KBM-7 (cell line): ENCODE measurements at regions not wholly inside any gene's neighbourhood (a gene's known extent, or its start where the extent isn't known, plus 50 kb on each side); places are given as distances from the start of the nearest gene placed in this dataset.
A peak's percentile ranks its signal among the peaks of the same experiment; 100 is the strongest.

ENCODE experiments used
- DNase-seq: peaks from one replicate; pipeline ENCODE4 v3.0.0-alpha.2; 2015
- in situ Hi-C: fragments of 300-500 bp; cut with MboI; formaldehyde crosslinking; loops from 2 replicates; pipeline ENCODE4 v1.14.3; 2020; ENCODE audit warnings: low sequenced_read_pairs, low pct_unique_long_range_greater_than_20kb, mixed read lengths

DNA sequence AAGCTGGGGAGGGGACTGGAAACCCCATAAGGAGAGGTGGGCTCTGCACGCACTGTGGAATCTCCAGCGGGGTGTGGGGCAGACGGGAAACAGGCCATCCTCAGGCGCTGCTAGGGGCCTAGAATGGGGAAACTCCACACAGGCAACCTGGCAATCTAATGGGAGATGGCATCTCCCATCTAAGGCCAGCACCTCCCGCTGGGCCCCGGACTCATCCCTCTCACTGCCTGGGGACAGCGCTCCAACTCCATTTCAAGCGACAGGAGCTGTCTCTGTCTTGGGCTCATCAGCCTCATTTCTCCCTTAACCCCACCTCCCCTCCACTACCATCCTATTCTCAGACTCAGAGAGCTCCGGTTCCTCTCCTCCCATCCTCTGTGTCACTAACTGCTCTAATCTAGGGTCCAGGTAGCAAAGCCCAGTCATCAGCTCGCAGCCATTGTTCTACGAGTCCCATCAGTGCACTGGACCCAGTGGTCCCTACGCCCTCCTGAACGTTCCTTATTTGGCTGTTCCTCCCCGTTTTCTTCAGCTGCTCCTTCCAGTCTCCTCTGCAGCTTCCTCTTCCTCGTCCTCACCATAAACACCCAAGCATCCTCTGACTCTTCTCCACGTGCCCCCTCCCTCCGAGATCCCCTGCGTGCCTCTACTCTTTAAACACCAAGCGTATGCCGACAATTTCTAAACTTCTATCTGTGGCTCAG, 93.4 kb upstream of the CASZ1 start:
- in situ Hi-C loops, result no loop called here
- DNase-seq, result no peak

DNA sequence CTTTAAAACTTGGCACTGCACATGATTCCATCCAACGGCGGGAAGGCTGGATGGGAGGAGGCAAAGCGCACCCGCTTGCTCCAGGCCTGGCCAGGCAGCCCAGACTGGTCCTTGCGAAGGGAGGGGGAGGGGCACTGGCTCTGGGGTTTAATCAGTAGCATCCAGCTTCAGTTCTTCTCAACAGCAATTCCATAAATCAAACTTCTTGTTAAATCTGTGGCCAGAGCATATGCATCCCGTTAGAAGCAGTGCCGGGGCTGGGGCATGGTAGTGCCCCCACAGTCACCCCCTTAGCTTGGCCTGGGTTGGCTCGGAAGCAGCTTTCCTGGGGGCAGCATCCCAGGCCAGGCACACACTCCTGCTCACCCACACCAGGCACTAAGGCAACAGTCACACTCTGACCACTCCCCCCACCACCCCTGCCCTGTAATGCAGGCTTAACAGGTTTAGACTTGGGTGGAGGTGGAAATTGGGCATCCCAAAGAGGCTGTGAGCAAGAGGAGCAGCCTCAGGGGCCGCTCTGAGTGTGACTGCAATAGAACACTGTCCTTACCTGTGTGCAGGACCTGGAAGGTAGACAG, 94.1 kb upstream of the CASZ1 start:
- DNase-seq, result no peak
- in situ Hi-C loops, result no loop called here

DNA sequence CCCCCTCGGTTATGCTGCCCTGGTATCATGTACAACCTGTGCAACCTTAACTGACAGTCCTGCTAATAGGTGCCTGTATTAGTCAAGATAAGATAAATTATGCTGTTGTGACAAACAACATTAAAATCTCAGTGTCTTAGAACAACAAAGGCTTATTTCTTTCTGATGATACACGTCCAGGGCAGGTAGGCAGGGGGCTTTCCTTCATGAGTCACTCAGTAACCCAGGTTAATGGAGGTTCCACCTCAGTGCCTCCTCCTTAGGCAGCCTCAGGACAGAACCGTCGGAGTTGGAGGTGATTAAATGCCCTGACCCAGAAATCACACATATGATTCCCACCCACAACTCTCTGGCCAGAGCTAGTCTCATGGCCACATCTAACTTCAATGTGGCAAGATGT, 94.6 kb upstream of the CASZ1 start:
- DNase-seq, result no peak
- in situ Hi-C loops, result no loop called here

DNA sequence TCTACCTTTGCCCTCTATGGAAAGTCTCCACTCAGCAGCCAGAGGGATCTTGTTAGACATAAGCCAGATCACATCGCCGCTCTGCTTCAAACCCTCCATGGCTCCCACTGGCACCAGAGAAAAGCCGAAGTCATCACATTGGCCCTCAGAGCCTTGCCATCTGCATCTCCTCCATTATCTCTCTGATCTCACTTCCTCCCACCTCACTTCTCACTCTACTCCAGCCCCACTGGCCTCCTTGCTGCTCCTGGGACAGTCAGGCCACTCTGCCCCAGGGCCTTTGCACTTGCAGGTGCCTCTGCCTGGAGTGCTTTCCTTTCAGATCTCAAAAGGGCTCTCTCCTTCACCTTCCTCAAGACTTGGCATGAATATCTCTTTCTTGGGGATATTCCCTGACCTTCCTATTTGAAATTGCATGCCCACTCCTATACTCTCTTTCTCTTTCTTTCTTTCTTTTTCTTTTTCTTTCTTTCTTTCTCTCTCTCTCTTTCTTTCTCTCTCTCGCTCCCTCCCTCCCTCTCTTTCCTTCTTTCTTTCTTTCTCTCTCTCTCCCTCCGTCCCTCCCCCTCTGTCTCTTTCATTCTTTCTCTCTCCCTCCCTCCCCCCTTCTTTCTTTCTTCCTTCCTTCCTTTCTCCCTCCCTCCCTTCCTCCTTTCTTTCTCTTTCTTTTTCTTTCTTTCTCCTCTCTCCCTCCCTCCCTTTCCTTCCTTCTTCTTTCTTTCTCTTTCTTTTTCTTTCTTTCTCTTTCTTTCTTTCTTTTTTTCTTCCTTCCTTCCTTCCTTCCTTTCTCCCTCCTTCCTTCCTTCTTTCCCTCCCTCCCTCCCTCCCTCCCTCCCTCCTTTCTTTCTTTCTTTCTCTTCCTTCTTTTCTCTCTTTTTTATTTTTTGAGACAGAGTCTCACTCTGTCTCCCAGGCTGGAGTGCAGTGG, 96.0 kb upstream of the CASZ1 start:
- no peak for DNase-seq
- in situ Hi-C loops, result no loop called here

DNA sequence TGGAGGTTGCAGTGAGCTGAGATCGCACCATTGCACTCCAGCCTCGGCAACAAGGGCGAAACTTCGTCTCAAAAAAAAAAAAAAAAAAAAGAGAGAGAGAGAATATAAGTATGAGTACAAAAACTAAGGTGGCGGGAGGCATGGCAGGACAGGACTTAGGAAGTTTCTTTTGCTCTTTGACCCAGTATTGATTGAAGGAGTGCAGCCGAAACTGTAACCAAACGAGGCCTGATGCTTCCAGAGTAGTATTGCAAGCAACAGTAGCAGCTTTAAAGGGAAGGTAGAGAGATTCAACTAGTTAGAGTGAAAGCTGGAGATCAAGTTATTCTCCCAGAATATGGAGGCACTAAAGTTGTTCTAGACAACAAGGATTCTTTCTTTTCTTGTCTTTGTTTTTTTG, 99.2 kb upstream of the CASZ1 start:
- no peak for DNase-seq
- in situ Hi-C loops, result no loop called here

DNA sequence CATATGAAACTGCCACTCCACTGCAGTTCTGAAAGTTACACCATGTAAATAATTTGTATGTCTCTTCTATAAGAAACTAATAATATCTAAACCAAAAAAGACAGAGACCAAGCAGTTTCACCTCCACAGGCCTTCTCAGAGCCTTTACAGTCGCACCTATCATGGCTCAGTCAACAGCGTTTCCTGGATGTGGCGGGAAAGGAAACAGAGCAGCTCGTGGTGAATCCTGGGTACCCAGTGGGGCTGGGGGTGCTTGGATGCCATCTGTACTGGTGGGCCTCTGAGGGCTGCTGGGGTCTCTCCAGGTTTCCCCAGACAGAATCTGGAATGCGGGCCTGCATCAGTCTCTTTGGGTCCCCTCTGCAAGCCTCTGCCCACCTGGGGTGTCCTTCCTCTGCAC, 100.2 kb upstream of the CASZ1 start:
- in situ Hi-C loops, result no loop called here
- no peak for DNase-seq

DNA sequence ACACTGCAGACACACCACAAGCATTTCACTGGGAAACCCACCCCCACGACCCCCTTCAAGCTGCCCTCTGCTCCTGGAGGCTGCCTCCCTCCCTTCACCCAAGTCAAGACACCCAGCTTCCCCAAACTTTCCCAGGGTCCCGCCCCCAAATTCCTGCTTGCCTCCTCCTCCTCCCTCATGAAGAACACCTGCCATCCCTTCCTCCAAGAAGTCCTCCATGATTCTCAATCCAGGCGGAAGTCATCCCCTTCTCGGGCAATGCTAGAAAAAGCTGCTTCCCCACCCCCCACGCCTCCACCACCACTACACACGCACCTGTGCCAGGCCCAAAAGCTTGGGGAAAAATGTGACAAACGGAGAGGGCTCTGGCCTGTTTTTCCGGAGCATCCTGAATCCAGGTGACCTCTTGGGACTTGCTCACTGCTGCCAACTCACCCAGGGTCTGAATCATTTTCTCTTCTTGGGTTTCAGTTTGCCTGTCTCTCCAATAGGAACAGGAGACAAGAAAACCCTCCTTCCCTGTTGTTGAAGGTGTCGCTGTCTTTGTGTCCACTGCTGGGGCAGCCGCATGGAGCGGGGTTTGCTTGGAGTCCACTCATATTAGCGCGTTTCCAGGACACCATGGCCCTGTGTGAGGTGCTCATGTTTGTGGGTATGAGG, 101.0 kb upstream of the CASZ1 start:
- in situ Hi-C loops, result no loop called here
- DNase-seq, result no peak

DNA sequence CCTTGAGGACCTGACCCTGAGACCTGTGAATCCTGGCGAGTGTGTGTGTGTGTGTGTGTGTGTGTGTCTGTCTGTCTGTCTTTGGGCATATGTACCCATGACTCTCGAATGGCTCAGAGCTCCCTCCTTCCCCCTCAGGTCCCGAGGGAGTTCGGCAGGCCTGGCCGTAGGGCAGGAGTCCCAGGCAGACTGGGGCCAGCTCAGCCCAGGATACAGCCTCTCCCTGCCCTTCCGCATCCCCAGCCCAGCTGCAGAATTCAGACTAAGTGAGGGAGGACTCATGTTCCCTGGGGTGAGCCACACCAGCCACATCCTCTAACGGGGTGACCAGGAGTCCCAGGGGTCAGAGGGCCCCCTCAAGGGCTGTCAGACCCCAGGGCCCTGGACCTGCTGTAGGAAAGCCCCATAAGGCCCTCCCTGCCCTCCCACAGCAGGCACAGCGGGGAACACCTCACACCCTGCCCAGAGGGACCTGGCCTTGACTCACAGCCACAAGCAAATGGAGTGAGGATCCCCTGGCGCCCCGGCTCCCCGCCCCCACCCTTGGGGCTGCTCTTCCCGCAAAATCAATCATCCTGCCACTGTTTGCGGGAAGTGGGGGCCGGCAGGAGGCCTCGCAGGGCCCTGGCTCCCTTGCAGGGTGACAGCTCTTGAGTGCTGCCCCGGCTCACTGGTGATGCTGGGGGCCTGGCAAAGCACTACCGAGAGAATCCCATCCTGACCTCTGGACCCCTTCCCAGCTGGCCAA, 101.7 kb upstream of the CASZ1 start:
- in situ Hi-C loops, result no loop called here
- DNase-seq, result no peak

DNA sequence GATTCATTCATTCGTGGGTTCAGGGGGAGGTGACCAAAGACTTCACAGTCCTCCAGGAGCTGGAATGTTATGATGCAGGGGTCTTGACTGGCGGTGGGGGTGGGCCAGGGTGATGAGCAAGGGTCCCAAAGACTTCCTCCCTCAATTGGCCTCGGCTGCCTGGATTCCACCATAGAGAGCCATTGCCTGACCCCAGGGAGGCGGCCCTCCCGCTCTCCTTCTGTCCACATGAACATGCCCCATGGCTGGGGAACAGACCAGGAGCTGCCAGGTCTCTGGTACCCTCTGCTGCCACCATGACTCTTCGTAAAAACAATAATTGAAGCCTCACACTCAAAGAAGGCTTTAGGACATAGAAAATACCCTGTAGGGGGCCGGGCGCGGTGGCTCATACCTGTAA, 102.5 kb upstream of the CASZ1 start:
- in situ Hi-C loops, result no loop called here

DNA sequence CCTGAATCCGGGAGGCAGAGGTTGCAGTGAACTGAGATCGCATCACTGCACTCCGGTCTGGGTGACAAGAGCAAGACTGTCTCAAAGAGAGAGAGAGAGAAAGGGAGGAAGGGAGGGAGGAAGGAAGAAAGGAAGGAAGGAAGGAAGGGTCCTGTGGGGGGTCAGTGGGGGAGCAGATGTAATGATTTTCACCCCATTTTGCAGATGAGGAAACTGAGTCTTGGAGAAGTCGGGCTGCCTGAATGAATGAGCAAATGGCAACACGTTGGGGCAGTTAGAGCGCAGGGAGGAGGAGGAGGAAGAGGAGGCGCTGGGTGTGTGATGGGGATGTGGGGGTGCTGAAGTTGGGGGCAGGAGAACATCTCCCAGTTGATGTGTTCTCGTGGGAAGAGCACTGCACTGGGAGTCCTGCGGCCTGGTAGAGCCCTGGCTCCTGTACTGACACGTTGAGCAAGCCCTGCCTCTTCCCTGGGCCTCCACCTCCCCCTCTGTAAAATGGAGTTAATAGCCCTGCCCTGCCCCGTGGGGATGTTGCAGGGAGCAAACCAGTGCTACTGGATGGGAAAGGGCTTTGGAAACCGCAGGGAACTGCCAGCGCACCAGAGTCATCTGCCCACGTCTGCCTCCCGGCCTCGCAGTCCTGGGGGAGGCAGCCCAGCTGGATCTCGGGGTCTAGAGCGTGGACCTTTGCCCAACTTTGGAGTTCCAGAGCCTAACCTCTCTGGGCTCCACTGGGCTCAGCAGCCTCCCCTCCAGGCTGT, 103.2 kb upstream of the CASZ1 start:
- DNase-seq, result no peak

More for the DNA sequence above, 102.5 kb upstream of the CASZ1 start:
- no peak for DNase-seq

DNA sequence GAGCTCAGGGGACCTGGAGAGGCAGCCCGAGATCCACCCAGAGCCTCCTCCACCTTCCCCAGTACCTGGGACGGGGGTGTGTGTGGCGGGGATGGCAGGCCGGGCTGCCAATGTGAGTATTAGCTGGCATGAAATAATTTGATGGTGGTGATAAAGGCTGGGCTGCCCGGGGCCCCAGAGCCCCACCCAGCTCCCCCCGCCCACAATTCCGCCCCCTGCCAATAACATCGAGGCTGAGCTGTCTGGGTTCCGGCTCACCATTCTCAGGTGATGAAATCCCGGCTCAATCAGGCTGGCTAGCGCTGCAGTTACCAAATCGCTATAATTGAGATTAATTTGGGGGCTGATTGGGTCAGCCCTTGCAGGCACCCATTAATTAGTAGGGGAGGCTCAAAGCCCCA, 103.8 kb upstream of the CASZ1 start:
- in situ Hi-C loops, result no loop called here
- no peak for DNase-seq

More for the DNA sequence above, 103.2 kb upstream of the CASZ1 start:
- in situ Hi-C loops, result no loop called here

DNA sequence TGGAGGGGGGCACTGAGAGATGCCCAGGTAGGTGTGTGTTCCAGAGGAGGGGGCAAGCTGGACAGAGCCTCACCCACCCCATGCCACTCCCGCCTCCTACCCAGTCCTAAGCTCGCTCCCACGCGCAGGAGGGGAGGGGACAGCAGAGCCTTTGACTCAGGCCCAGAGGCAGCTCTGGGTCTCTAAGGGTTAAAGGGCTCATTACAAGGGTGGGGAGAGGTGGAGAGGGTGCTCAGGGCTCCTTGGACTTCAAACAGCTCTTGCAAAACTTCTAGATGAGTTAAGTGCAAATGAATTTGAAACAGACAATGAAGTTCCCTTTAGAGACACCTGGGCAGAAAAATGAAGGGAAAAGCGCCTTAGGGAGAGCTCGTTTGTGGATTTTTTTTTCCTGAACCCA, 104.2 kb upstream of the CASZ1 start:
- in situ Hi-C loops, result no loop called here
- no peak for DNase-seq

DNA sequence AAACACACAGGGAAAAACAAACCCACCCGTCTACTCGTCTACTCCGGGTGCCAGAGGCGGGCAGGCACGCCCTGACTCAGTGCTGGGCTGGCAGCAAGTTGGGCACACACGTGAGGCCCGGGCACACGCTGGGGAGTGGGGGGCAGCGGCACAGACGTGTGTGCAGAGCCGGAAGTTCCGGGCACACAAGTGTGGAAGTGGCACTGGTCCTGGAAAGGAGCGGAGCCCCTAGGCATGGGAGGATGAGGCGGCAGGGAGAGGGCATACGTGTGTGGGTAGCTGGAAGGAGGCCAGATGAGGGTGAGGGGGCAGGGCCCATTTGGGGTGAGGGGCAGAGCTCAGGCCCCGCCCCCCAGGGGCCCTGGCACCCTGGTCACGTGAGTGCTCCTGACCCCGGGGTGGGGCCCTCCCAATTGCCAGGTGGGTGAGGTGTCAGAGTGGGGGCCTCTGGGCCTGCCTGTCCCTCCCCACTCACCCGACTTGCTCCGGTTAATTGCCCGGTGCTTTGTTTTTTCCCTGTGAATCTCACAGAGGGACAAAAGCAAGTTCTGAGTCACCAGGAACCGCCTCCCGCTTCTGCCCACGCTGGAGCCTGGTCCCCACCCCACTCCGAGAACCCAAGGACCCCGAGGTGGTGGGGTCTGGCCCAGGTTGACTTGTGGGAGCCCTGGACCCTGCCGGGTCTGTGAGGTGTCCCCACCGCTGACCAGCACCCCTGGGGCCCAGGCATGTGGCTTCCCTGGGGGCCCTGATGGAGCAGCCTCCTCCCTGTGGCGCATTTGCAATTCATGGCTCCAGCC, 104.8 kb upstream of the CASZ1 start:
- in situ Hi-C loops, result no loop called here
- DNase-seq, result no peak

DNA sequence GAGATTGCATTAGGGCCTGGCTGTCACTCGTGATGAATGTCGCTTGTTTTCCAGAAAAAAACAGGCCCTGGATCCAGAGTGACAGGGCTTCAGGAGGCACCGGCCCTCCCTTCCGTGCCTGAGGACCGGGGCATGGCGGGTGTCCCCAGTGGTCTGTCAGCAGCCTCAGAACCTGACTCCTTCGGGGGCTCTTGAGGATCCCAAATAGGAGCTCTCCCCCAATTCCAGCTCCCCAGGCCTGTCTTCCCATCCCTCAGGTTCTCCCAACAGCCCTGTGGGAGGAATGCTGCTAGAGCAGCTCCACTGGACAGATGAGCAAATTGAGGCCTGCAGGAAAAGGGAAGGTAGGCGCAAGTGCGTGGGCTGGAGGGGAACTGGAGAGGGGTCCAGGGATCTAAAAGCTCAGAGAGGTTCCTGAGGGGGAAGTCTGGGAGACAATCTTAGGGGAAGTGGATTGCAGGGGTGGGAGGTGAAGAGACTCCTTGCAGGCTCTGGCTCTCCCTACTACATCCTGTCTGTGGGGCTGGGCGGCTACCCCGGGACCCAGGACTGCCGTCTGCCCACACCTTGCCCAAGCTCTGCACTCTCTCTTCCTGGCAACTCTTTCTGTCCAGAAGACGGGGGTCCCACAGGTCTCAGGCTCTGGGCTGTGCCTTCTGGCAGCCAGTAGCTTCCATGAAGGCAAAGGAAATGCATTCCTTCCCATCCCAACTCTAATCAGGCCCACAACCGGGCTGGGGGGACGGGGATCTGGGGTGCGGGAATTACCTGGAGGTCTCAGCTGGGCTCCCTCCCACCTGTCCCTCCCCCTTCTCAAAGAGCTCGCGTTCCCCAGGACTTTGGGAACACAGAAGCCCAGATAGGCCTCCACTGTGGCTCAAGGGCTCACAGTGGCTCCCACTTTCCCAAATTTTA, 105.7 kb upstream of the CASZ1 start:
- peak; percentile 32 for DNase-seq
- in situ Hi-C loops, result no loop called here

DNA sequence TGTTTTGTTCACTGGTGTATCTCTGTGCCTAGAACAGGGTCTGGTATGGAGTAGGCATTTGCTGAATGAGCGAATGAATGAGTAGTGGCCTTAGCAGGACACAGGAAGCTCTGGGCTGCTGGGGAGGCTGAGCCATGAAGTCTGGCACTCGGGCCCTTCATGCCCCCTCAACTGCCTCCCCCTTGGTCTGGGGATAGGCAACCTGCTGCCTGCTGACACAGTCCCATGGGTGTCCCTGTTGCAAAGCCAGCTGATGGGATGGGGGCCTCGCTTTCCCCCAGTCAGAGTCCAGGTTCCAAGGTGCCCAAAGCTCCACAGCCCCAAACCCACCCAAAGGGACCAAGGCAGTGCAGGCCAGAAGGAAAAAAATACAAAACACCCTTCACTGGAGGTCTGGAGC, 107.0 kb upstream of the CASZ1 start:
- in situ Hi-C loops, result no loop called here
- no peak for DNase-seq

DNA sequence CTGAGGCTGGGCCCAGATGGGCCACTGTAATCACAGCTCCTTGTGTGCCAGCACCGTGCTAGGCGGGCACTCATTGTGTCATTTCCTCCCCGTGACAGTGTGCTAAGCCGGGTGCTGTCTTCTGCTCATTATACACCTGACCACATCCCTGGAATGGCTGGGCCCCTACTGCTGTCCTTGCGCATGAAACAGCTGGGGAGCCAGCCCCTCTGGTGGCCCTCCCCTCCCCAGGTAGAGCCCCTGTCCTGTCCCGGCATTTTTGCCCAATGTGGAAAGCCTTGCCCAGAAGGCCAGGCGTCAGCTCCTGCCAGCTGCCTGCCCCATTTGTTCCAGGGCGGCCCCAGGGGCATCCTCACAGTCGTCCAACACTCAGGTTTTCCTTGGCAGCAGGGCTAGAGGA, 107.4 kb upstream of the CASZ1 start:
- in situ Hi-C loops, result no loop called here
- no peak for DNase-seq
